ENCODE measurements at regions not wholly inside any gene's neighbourhood (a gene's known extent, or its start where the extent isn't known, plus 50 kb on each side); places are given as distances from the start of the nearest gene placed in this dataset.

DNA sequence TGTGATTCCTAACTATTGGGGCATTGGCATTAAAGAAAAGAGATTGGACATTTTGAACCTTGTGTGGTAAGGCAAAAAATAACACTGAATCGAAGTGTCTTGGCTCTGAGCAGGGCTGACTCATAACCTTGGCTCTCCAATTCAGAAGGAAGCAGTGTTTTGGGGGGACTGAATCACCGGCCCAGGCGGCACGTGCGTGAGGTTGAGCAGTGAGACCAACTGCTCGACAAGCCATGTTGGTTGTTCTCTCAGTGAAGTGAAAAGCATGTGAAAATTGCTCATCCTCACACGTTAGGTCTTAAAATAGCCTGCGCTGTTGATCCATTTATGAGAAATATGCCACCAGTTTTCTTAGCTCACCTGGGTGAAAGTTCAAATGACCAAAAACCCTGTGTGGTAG lies 137.8 kb upstream of the SPACA1 start:
- peaks cover 23% of the 10 kb centered on the region for H3K27me3 ChIP-seq (ENCODE audit: insufficient read depth, low read length, poor library complexity)
- TF ChIP-seq CTCF (IDR thresholded peaks at IDR 0.05; ENCODE audit: borderline replicate concordance, extremely low read depth, low read length, poor library complexity, severe bottlenecking) (no peak), EZH2 (IDR thresholded peaks at IDR 0.05; ENCODE audit: borderline replicate concordance, low read depth, low read length, severe bottlenecking) (no peak)
- no peaks in the 10 kb centered on the region for H3K36me3 ChIP-seq (ENCODE audit: insufficient read depth, low read length)
- H3K9me3 ChIP-seq (ENCODE audit: insufficient read depth, low read length, severe bottlenecking): no peaks in the 10 kb centered on the region
- no peaks in the 10 kb centered on the region for H3K79me2 ChIP-seq (ENCODE audit: insufficient read depth, low read length)
- H3K4me2 ChIP-seq (ENCODE audit: insufficient read depth, low read length): no peak overlapping the region
- peaks cover 3% of the 10 kb centered on the region; the same call in 1 of the 2 replicates for H4K20me1 ChIP-seq (ENCODE audit: insufficient read depth, low read length)
- H3K9ac ChIP-seq (ENCODE audit: low read depth, low read length): no peak overlapping the region
- no peak overlapping the region for H3K4me3 ChIP-seq (ENCODE audit: low read depth in 1 of 2, low read length in 2 of 2)
- H3K27ac ChIP-seq (ENCODE audit: low read length): no peak overlapping the region
- no peak for ATAC-seq (ENCODE audit: insufficient read depth, low read depth)
- DNase-seq: no peak
- H2AFZ ChIP-seq (ENCODE audit: low read depth, low read length): no peak overlapping the region
- peaks cover 14% of the 10 kb centered on the region for H3K4me1 ChIP-seq (ENCODE audit: insufficient read depth, low read length)

- Histone ChIP-seq H3K27me3 (ENCODE audit: insufficient read depth, low read length, poor library complexity) (peaks cover 25% of the 10 kb centered on the region), H4K20me1 (ENCODE audit: insufficient read depth, low read length) (peaks cover 3% of the 10 kb centered on the region; the same call in 1 of the 2 replicates), H3K4me1 (ENCODE audit: insufficient read depth, low read length) (peaks cover 14% of the 10 kb centered on the region), H3K36me3 (ENCODE audit: insufficient read depth, low read length) (no peaks in the 10 kb centered on the region), H3K9me3 (ENCODE audit: insufficient read depth, low read length, severe bottlenecking) (no peaks in the 10 kb centered on the region), H3K27ac (ENCODE audit: low read length) (no peak overlapping the region), H3K4me2 (ENCODE audit: insufficient read depth, low read length) (no peak overlapping the region), H2AFZ (ENCODE audit: low read depth, low read length) (no peak overlapping the region), H3K79me2 (ENCODE audit: insufficient read depth, low read length) (no peaks in the 10 kb centered on the region), H3K4me3 (ENCODE audit: low read depth in 1 of 2, low read length in 2 of 2) (no peak overlapping the region), H3K9ac (ENCODE audit: low read depth, low read length) (no peak overlapping the region)
- DNase-seq (no peak), ATAC-seq (ENCODE audit: insufficient read depth, low read depth) (no peak)
- TF ChIP-seq EZH2 (IDR thresholded peaks at IDR 0.05; ENCODE audit: borderline replicate concordance, low read depth, low read length, severe bottlenecking): no peak
- no peak for TF ChIP-seq CTCF (IDR thresholded peaks at IDR 0.05; ENCODE audit: borderline replicate concordance, extremely low read depth, low read length, poor library complexity, severe bottlenecking)
Measured at GRCh38 chr6:87908978-87909811, 138.4 kb upstream of the SPACA1 start.

- H3K9ac ChIP-seq (ENCODE audit: low read depth, low read length): no peak overlapping the region
- TF ChIP-seq CTCF (IDR thresholded peaks at IDR 0.05; ENCODE audit: borderline replicate concordance, extremely low read depth, low read length, poor library complexity, severe bottlenecking) (no peak), EZH2 (IDR thresholded peaks at IDR 0.05; ENCODE audit: borderline replicate concordance, low read depth, low read length, severe bottlenecking) (no peak)
- no peak overlapping the region for H2AFZ ChIP-seq (ENCODE audit: low read depth, low read length)
- H3K9me3 ChIP-seq (ENCODE audit: insufficient read depth, low read length, severe bottlenecking): no peaks in the 10 kb centered on the region
- H3K27ac ChIP-seq (ENCODE audit: low read length): no peak overlapping the region
- no peaks in the 10 kb centered on the region for H3K79me2 ChIP-seq (ENCODE audit: insufficient read depth, low read length)
- H4K20me1 ChIP-seq (ENCODE audit: insufficient read depth, low read length): peaks cover 3% of the 10 kb centered on the region; the same call in 1 of the 2 replicates
- no peak overlapping the region for H3K4me3 ChIP-seq (ENCODE audit: low read depth in 1 of 2, low read length in 2 of 2)
- H3K4me2 ChIP-seq (ENCODE audit: insufficient read depth, low read length): peak overlapping the region; percentile 31; the same call in 1 of the 2 replicates
- DNase-seq: peak; percentile 46
- H3K36me3 ChIP-seq (ENCODE audit: insufficient read depth, low read length): no peaks in the 10 kb centered on the region
- H3K27me3 ChIP-seq (ENCODE audit: insufficient read depth, low read length, poor library complexity): peaks cover 30% of the 10 kb centered on the region
- H3K4me1 ChIP-seq (ENCODE audit: insufficient read depth, low read length): peaks cover 14% of the 10 kb centered on the region
- peak; percentile 93 for ATAC-seq (ENCODE audit: insufficient read depth, low read depth)
Measured at GRCh38 chr6:87907521-87907920, 140.1 kb upstream of the SPACA1 start.

All from DND-41 (cell line).